Activated CD4-positive, alpha-beta T cell treated with anti-CD3 and anti-CD28 coated beads, Interleukin-10, Interleukin-2, amounts not matched to agents 100 ng/mL and 50 ng/mL, durations not matched to agents 16 hours and 8 hours (primary cell): ENCODE measurements at regions not wholly inside any gene's neighbourhood (a gene's known extent, or its start where the extent isn't known, plus 50 kb on each side); places are given as distances from the start of the nearest gene placed in this dataset.
"Not testable (repeated sequence)": the region's sequence is repeated elsewhere in the genome, so short reads cannot be mapped to it uniquely, and the experiment has no call there.

Experiments used
- DNase-seq: peaks from one replicate; pipeline ENCODE4 v3.0.0-alpha.2; 2020

DNA sequence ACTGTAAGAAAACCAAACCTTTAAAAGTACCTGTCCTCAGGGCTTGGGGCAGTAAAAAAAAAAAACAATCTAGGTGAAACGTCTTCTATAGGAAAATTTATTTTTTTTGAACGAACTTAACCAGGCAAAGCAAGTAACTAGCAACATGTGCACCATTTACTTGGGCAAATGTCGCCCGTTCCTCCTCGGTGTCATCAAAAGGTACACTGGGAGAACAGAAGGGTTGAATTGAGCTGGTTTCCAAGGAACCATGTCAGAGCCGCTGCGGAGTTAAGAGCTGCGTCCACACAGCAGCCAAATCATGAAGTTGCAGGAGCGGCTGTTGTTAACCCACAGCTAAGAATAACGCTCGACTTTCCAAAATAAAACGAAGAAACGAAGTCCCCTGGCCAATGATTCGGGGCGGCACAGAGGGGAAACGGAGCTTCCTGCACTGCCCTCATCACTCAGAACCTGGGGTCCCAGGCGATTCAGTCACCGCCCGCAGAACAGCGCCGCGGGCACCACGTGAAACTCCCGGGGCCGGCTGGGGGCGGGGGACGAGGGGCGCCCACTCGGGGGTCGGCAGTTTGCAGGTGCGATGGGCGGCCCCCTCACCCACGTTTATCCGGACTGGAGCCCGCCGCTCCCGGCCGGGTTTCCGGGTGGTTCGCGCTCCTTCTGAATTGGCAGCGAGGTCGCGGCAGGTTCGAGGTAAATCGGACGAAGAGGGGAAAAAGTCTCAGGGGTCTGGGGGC lies 53.6 kb upstream of the PLGLB1 start:
- DNase-seq = peak; percentile 25

DNA sequence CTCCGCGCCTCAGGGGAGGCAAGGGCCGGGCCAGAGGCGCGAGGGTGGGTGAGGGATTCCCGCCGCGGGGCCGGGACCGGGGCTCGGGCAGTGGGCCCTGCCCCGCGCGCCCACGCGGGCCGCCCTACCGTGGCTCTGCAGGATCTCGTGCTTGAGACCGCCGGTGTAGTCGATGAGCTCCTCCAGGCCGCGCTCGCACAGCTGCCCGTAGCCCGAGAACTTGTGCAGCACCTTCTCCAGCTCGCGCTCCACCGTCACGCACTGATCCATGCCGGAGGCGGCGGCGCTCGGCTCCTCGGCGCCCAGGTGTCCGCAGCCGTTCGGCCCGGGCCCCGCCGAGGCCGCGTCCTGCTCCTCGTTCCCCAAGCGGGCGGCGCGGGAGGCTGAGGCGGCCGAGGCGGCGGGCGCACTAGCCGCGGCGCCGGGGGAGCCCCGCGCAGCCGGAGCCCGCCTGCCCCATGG lies 54.2 kb upstream of the PLGLB1 start:
- DNase-seq = peak; percentile 60

DNA sequence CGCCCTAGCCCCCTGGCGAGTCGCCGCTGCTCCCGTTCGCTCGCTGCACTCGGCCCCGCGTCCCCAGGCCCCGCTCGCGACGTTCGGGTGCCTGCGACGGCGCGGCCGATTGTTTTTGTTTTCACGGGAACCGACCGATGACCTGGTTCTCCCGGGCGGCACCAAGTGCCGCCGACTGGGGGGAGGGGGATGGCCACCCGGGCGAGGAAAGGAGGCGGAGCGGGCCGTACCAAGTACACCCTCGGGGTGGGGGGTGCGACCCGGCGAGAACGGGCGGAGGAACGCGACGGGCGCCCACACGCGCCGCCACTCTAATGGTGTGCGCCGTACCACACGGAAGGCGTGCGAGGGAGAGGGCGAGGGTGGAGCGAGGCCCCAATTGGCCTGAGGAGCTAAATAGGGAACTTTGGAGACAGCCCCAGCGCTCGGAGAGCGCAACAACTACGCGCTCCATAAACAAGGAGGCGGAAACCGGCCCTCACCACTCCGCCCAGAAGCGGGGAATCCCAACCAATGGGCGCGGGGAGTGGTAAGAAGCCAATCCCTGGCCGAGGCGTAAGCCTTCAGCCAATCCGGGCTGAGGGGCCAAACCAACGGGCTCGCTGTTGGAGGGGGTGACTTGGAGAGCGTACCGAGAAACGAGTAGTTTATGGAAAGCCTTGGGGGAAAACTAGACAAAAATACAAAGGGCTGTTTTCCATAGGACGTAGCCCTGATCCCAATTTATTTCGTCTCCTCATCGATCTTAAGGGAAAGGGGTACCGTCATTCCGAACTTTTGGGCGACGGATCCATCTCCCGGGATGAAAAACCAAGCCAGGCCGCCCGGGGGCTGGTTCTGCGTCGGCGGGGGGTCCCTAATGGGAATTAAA lies 54.8 kb upstream of the PLGLB1 start:
- DNase-seq = peak; percentile 95

DNA sequence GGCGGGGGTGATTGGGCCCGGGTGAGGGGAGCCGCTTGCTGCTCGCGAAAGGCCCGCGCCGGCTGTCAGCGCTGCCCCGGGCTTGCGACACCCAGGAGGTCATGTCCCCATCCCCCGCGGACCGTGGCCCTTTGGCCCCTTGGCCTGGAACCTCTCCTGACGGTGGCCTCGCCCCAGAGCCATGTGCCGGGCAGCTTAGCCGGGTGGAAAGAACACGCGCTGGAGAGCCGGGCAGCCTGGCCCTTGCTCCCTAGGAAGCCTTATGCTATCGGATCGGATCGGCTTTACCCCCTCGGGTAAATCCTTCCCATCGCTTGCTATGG lies 55.4 kb upstream of the PLGLB1 start:
- DNase-seq = not testable (repeated sequence)

DNA sequence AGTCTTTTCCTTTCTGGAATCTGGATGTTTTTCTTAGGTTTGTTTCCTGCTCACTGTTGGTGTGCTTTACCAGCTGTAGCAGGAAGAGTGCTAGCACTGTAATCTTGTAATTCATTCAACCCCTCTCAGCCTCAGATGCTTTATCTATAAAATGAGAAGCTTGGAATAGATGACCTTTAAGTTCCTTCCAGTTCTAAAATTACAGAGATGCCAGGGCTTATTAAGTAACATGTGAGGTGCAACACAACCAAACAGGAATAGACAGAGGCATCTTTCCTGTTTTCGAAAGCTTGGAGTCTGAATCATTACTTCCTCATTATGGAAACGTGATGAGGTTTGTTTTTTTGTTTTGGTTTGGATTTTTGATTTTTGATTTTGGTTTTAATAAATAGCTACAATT lies 60.1 kb upstream of the PLGLB1 start:
- not testable (repeated sequence) for DNase-seq

DNA sequence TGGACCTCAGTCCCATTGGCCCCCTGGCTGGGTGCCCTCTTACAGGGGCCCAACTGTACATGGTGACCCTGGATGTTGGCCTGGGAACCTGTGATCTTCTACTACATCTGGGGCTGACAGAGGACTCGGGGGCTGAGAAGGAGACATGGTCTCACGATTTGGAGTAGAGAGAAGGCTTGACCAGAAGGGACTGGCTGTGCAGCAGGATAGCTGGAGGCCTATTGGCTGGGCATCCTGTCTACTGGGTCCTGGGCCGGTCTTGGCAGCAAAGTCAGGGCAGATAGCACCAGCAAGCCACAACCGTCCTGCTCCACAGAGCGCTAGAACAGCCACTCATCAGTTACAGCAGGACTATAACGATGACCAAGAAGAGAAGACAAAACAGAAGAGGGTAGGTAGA lies 66.4 kb upstream of the PLGLB1 start:
- DNase-seq = not testable (repeated sequence)

DNA sequence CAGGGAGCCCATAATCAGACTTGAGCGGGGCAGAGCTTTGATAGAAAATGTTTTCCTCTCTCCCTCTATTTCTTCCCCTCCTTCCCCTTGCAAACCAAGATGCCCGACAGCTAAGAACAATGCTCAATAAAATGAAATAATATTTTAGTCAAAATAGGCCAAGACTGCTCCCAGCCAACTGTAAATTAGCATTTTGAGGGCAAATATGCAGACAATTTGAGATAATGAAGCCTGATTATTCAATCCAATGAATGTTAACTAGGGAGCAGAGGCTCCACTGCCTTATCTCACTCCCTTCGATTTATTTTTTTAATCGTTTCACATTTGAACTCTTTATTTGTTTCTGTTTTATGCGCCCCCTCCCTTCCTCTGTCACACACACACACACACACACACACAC lies 67.8 kb upstream of the PLGLB1 start:
- not testable (repeated sequence) for DNase-seq

DNA sequence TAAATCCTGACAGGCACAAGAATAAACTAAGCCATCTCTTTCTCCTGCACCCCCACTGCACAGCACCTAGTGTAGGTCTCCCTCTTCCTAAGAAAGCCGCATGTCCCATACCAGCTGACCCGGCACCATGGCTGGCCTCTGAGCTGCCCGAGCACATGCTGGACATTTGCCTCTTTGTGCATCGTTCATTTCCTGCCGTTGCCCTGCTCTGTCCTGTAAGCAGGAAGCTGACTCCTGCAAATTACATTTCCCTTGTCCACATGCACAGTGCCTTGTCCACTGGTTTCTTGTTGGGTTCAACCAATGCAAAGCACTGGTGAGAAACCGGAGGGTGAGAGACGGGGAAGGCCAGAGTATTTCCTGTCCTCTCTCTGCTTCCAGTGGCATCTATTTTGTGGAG lies 71.6 kb upstream of the PLGLB1 start:
- DNase-seq = not testable (repeated sequence)

DNA sequence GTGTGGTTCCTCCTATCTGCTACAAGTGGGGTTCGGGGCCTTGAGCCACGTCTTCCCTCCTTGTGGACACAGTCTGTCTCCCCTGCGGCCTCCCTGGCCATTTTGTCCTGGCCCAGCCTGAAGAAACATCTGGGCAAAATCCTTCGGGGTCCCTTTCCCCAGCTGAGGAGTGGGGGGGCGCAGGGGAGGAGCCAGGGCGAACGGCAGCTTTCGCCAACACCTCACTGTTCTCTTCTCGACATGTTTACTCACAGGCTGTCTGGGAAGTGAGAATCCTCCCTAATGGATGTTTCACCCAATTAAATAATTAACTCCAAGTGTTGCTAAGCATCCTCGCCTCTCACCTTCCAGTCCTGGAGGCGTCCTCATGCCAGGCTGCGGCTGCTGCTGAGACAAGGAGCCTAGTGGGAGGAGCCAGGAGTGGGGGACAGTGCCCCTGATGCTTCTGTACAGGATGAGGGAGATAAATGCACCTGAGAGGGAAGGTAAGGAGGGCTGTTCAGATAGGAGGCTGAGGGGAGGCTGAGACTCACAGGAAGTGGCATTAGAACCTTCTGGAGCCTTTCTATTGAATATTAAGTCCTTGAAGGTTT lies 72.4 kb upstream of the PLGLB1 start:
- not testable (repeated sequence) for DNase-seq

DNA sequence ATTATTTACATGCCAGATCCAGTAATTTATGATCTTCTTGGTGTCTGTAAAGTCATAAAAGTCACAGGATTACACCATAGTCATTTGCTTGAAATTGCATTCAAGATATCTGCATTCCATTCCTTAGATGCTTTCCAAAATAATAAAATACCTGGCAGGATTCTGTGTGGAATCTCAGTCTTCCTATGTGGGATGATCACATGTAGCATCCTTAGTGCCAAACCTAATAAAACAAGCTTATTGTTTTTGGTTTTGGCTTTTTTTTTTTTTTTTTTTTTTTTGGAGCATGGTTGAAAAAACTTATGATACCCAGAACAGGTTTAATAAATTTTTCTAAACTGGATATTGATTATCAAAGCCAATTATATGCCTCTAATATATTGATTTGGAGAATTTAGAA lies 74.2 kb upstream of the PLGLB1 start:
- DNase-seq = not testable (repeated sequence)

DNA sequence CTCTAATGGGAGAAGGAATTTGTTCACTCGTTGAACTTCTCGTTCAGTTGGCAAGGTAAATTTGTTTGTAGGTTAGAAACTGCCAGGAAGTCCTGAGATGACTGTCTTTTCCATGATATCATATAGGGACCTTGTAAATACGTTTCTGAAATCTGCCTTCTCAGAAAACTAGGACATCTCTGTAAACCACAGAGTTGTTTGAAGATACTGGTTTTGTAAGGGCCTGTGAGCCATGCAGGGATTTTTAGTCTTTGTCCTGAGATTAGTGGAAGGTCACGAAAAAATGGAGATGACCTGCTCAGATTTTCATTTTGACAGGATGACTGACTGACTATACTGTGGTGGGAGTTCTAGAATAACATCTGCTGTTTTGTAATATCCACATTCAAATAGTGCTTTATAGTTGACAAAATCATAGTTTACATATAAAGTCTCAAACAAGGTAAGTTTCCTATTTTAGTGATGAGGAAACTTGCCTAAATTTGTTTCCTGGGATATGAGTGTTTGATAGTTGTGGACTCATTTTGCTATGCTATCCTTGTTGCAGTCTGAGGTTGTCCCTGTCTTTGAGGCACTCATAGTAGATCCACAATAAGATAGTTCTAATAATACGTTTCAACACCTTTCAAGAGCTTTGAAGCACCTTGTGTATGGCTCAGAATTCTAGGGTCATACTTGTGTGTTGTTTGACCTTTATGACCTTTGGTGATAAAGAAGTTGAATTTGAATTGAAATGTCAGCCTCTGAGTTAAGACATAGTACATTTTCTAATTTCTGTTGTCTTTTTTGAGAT lies 107.3 kb upstream of the PLGLB1 start:
- peak; percentile 69 for DNase-seq

DNA sequence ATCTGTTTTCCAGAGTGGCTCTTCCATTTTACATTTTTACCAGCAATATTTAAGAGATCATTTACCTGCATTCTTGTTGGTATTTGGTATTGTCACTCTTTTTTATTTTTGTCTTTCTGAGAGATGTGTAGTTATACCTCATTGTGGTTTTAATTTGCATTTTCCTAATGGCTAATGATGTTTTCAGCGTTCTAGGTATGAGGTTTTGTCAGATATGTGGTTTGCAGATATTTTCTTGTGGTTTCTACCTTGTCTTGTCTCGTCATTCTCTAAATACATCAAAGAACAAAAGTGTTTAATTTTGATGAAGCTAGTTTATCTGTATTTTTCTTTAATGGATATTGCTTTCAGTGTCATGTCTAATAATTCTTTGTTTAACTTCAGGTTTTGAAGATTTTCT lies 110.9 kb upstream of the PLGLB1 start:
- not testable (repeated sequence) for DNase-seq

DNA sequence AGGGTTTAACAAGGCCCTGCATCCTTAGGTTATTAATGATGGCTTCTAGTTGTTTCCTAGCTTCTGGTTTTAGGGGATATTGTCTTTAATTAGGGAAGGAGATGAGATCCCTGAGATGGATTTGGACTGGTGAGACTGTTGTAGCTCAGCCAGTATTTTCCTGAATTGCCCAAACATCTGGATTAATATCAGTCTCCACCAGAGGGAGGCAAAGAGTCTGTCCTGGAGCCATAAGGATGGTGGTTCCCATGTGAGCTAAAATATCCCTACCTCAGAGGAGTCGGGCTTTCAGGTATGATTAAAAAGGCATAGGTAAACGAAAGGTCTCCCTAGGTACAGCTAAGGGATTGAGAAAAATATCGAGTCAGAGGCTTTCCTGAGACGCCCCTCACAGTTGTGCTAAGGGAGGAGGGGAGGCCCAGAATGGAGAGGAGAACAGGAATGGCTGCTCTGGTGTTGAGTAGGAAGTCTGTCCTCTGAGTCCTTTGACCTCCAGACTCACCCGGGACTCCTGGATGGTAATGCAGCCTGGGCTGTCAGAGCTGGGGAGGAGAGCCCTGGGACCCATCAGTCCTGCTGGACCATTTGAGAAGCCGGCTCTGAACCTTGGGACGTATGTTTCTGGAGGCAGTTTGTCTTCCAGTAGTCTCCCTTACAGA lies 130.3 kb upstream of the PLGLB1 start:
- DNase-seq = not testable (repeated sequence)

DNA sequence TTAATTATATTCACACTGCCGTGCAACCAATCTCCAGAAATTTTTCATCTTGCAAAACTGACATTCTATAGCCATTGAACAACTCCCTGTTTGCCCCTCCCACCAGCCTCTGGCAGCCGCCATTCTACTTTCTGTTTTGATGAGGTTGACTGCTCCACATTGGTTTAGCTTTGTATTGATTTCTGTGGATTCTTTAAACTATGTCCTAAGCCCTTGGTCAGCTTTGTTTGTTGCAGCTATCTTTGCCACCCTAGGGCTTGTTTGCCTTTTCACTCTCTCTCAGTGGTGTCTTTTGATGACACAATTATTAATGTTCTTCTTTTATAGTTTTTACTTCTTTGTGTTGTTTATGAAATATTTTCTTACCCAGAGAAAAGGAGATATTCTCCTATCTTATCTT lies 152.8 kb upstream of the PLGLB1 start:
- not testable (repeated sequence) for DNase-seq

DNA sequence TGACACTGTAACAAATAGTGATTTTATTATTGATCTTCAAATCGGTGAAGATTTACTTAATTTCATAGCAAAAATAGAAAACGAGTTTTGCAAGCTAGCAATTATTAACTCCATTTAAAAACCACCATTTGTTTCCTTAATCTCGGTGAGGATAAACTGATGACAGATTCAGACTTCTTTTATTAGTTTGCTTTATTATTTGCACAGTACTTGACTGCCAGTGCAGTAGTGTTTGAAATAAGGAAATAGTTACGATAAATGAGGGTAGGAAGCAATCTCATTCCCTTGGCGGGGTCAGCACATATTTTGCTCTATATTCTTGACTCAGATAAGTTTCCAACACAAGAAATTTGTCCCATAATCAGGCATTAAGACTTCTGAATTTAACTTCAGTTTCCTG lies 161.7 kb upstream of the PLGLB1 start:
- DNase-seq = not testable (repeated sequence)

DNA sequence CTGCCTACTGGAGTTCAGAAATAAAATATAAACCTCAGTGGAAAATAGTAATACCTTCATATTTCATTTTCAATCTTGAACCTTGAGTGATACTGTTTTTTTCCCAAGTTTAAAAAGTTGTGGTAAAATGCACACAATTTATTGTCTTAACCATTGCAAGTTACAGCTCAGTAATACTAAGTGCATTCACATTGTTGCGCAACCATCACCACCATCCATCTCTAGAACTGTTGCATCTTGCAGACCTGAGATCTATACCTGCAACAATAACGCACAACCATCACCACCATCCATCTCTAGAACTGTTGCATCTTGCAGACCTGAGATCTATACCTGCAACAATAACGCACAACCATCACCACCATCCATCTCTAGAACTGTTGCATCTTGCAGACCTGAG lies 162.6 kb upstream of the PLGLB1 start:
- DNase-seq = not testable (repeated sequence)

DNA sequence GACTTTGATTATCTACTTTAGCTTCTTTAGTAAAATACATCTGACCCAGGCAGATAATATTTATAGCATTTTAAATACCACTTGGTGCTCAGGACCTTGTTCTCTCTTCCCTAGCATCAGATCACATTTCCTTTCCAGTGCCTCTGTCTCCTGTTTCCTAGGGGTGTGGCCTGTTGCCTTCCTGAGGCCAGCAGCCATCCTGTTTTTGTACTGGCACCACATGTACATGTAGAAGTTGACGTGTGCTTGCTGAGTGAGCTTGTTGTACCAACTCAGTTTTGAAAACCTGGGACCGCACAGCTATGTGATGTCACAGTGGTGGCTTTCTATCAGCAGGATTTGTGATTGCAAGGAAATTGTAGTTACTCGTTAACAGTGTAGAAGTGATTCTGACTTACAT lies 167.6 kb upstream of the PLGLB1 start:
- not testable (repeated sequence) for DNase-seq

DNA sequence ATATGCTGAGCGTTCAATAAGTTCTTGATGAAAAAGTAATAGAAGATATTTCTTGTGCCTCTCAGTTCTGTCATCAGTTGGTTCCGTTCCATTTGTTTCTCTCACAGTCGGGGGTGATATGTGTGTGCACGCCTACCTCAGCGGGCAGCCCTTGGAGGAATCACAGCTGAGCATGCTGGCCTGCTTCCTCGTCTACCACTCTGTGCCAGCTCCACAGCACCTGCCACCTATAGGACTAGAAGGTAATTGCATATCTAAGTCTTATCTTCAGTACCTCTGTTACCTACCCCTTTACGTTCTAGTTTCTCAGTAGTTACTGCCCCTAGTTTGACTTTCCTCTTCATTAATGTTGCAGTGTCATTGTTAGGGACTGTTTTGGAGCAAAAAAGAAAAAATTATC lies 171.7 kb upstream of the PLGLB1 start:
- DNase-seq = peak; percentile 5

DNA sequence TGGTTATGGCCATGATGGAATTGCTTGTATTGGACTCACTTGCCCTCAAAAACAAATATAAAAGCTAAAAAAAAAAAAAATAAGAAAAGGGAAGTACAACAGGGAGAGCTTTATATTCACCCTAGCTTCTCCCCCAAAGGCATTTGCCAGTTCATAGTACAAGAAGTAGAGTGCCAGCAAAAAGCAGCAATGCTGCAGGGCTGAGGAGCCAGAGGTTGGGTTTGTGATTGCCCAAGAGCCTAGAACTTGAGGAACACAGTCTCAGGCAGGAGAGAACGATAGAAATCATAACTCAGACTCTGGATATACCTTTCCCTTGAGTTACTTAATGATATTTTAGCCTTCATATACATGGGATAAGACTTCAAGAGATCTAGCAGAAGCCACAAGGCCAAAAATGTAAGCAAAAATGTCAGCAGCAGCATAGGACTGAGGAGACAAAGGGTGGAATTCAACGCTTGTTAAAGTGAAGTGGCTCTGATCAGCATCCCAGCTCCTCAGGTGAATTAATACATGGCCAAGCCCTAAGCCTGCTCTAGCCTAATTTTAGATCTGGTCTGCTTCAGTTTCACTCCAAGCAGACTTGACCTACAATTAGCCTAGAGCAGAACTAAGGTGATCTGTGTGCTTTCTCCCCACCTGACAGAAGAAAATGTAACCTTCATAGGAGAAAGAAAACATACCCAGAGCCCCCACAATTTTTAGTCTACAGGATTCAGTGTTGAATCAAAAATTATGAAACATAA lies 172.8 kb upstream of the PLGLB1 start:
- DNase-seq = not testable (repeated sequence)

DNA sequence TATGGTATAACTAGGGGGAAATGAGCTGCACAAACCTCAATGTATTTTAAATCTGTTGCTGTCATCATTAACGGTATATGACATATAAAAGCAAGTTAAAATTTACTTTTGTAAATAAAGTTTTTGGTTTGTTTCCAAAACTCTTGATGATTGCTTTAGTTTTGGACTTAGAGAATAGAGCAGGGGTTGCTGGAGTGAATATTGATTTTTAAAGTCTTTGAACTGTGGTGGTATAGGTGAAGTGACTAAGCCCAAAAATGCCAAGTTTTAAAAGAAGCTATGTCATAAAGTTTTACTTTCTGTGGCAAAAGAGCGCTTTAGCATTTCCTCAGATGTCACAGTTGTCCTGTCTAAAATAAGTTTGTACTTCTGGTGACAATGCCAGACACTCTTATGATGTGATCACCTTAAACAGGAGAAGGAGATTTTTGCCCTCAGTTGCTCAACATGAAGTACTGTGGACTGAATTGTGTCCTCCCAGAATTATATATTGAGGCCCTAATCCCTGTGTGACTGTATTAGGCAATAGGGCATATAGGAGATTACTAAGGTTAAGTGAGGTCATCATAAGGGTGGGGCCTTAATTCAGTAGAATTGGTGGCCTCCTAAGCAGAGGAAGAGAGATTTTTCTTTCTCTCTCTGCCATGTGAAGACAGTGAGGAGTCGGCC lies 175.2 kb upstream of the PLGLB1 start:
- DNase-seq = not testable (repeated sequence)

DNA sequence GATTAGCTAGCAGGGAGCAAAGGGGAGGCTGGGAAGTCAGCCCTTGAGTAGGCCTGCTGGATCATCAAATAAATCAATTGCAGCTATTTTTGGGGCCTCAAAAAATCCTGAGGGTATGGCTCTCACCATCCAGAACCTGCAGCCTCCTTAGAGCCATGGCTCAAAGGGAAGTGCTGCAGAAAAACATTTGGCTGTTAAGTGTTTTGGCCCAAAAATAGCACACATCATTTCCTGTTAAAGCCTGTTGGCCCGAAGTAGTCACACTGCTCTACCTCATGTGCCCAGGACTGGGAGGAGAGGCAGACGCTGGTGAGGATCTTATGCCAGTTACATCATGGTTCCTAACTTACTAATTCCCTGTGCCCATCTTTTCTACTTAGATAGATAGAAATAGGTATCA lies 176.8 kb upstream of the PLGLB1 start:
- DNase-seq = not testable (repeated sequence)
